ENCODE measurements at regions not wholly inside any gene's neighbourhood (a gene's known extent, or its start where the extent isn't known, plus 50 kb on each side); places are given as distances from the start of the nearest gene placed in this dataset.

DNA sequence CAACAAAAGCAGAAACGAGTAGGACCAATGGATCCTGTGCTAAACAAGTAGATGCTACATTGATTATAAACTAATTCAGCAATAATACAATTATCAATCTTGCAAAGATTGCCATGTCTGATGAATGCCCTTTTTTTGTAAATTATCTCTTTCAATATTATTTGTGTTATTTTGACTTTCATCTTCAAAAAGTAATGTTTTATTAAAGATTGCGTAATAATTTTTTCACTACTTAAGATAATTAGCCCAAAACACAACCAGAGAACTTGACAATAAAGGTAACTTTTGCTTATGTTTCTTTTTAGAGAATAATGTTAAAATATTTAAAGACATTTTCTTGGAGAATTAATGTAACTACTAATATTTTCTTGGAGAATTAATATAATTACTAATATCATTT is 553.8 kb upstream of the VSTM2A start:
- FAIRE-seq: no peak

- no peak for FAIRE-seq
Measured at GRCh38 chr7:53993224-53993623, 549.0 kb upstream of the VSTM2A start.

DNA sequence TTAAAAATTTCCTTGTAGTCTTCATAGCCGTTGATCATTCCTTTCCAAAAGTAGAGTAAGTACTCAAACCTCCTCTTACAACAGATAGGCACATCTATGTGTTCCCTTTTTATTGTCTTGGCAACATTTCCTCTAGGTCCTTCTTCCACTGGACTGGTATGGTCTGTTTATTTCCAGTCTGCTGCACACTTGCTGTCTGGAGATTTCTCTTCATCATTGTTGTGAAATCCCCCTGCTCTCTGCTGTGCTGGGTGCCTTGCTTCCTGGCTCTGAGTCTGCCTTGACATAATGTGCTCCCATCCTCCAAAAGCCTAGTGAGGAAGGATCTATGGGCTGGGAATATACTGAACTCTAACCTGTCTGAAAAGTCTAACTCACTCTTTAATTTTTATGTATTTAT is 545.3 kb upstream of the VSTM2A start:
- FAIRE-seq: no peak

GRCh38 chr7:54014765-54015164 is 527.4 kb upstream of the VSTM2A start:
- FAIRE-seq: no peak

DNA sequence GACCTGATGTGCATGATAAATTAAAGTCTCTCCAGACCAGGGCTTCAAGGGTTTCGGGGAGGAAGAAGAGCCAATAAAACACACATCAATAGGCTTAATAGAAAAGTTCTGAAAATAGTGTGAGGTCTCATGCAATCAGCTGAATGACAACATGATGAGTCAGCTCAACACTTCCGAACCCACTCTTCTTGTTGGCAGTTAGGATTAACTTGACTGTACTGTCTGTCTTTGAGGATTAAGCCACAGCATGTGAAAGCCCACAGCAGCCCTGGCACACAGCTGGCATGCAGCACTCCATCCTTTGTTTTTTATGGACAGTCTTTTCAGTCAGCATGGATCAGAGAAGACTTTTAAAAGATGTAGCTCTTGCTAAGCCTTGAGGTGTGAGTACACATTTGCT is 526.9 kb upstream of the VSTM2A start:
- FAIRE-seq: no peak

- FAIRE-seq: no peak
Measured at GRCh38 chr7:54037873-54038272, 504.3 kb upstream of the VSTM2A start.

DNA sequence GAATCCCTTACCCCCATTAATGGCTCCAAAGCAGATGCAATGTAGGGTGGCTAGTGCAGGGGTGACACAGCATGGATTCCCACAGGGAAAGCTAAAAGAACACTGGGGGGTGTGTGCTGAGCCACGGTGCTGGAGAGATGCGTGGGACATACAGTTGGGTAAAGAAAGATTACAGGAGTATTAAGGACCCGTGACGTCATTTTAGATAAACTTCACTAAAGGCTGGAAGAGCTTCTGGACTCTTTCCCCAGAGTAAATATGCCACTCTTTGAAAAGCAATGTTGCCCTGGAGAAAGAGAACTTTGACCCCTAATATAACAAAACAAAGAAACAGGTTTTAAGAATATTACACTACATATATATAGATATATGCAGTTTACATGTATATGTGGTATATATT is 481.5 kb upstream of the VSTM2A start:
- FAIRE-seq: no peak

DNA sequence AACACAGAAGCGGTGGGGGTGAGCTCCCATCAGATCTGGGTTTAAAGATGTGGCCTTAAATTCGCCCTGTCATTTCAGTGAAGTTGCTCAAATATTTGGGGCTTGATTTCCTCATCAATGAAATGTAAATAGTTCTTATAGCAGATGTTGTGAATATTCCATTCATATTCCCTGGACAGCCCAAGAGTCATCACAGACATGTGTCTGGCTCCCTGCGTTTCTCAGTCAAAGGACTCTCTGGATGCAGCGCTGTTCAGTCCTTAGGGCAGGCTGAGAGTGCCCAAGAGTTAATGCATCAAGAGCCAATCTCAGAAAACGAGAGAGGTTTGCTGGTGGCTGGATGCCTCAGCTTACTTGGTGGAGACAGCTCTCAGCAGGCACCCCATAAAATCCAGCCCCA is 475.5 kb upstream of the VSTM2A start:
- no peak for FAIRE-seq

DNA sequence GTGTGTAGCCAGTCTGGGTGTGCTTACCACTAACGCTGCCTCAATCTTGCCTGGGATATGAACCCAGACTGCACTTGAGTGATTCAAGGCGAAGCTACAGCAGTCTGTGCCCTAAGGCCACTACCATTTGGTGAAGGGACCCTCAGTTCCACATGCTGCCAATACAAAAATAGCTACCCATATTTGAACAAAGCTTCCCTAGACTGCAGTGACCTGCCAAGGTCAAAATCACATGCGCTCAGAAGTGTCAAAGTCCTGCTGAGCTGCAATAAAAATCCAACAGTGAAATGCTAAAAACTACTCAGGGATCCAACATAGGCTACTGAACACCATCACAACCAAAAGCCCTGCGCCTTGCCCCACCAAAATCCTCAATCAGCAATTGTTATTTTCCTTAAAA is 472.3 kb upstream of the VSTM2A start:
- no peak for FAIRE-seq

DNA sequence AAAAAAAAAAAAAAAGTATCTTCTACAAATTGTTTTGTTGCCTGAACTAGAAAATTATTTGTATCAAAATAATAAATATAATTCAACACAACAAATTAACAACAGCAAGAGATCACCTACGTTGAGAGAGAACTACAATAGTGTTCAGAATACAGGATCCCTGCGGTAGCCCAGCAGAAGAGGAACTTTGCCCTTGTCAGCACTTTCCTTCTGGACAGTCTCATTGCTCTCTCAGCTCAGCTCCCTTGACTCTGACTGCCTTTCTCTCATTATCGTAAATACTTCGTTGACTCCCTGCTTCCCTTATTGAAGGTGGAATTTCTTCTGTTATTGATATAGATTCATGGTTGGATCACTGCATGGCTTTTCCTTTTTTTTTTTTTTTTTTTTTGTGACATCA is 469.5 kb upstream of the VSTM2A start:
- no peak for FAIRE-seq

- FAIRE-seq: no peak
Measured at GRCh38 chr7:54076616-54077015, 465.6 kb upstream of the VSTM2A start.

DNA sequence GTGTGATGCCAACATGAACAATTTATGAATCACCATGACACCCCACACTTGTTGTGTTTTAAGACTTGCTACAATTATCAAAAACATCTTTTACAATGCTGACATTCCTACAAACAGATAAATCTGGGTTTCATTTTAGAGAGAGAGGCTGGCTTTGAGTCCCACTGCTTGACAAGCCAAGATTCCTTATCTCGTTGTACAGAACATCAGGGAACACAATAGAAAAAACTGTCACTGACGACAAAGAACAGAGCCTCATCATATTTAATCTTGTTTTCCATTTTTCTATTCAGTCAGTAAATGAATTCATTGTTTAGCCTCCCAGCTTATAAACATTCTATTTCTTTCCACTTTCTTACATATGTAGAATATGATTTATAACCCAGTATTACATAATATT is 461.6 kb upstream of the VSTM2A start:
- FAIRE-seq: no peak

GRCh38 chr7:54080971-54081370 is 461.2 kb upstream of the VSTM2A start:
- FAIRE-seq: no peak

DNA sequence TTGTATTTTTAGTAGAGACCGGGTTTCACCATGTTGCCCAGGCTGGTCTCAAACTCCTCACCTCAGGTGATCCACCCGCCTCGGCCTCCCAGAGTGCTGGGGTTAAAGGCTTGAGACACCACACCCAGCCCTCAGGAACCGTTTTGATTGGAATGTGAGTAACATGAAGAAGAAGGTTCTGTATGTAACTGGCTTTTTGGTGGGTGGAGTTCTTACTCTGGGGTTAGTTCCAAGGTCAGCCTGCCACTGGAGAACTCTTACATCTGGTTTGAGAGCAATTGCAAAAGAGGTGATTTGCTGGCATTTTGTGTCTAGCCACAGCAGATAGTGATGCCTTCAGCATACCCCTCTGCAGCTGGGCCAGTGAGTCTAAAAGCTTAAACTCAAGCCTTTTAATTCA is 457.8 kb upstream of the VSTM2A start:
- FAIRE-seq: no peak

DNA sequence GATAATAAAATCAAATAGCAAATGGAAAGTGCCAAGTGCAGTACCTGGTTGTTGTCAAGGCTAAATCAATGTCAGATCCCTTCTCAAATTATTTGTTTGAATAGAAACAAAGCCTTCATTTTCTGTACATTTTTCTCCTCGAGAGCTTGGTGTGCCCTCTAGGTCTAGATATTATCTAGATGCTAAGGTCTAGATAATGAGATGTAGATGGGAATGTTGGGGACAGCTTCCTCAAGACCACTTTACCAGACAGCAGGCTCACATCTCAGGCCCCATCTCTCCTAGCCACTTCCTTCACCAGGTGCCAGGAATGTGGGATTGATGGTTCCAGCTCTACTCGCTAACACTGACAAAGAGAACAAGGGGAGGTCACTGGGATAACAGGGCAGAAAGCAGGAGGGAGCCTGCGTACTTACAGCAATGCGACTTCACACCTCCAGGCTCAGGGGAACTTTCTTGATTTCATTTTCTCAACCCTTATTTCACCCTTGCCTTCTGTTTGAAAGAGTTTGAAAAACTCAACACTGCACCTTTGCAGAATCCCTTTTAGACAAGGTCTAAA is 451.4 kb upstream of the VSTM2A start:
- no peak for FAIRE-seq

DNA sequence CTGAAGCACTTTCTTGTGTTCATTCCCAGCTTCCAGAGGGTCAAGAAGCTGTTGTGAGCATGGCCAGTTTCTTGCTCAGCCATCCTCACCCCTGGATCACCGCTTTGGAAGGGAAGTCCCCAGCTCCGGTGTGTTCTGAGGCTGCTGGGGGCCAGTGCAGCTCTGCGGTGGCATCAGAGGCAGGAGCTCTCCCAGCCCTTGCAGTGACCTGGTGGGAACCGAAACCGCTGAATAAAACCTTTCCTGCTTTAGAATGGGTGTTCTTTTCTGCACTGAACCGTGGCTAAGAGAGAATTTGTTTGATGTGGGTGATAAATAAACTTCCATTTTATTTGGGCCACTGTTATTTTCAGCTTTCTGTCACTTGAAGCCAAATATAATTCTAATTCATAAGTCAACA is 450.9 kb upstream of the VSTM2A start:
- no peak for FAIRE-seq

DNA sequence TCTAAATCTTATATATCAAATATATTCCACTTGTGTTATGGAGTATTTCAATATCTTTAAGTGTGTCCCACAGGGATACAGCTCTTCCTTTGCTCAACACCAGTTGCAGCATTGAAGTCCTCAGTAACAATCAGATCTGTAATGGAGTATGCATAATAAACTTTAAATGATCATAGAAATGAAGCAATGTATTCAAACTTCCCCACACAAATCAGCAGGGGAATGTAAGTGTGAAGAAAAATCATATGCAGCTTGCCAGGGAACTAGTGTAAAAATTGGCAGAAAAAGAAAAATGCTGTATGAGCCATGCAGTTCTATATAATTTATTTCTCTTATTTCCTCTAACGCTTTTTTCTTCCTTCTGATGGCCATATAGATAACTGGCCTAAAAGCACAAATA is 444.3 kb upstream of the VSTM2A start:
- no peak for FAIRE-seq

- FAIRE-seq: no peak
Measured at GRCh38 chr7:54109501-54109900, 432.7 kb upstream of the VSTM2A start.

DNA sequence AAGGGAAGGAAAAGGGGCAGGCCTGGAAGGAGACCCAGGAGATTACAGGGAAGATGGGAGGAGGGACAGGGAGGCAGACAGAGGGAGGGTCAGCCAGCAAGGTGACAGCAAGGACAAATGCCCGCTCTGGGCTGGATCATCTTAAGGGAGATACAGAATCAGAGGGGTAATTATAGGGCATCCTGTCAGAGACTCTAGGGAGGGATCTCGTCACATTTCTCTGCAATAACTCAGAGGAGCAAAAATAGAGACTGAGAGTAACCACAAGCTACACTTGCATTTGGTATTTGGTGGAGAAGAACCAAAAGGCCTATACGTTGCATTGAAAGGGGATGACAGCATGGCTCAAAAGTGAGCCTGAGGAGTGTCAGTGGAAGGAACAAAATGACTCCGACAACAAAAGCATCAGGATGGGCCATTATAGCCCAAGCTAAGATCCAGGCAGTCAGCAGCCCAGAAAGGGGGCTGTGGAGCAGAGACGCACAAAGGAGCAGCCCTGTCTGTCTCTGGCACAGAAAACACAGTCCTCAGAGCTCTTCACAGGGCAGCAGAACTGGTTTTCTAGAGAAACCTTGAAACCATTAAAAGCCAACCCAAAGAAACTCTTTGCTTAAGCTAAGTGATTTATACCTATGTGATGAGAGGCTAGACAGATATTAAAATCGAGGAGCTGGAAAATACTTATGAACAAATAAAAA is 430.2 kb upstream of the VSTM2A start:
- FAIRE-seq: no peak

DNA sequence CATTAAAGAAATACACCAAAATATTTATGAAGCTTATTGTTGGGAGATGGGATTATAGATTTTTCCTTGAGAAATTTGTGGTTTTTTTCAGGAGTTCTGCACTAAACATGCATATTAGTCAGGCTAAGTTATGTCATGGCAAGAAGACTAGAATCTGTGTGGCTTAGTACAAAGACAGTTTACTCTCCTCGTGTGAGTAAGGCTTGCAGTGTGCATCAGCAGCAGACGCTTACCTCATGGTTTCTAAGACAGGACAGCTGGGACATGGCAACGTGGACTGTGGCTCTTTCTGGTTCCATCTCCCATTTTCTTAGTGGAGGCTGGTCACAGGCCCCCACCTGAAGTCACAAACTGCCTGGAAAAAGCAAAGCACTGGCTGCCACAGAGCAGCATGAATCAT is 429.6 kb upstream of the VSTM2A start:
- FAIRE-seq: no peak

DNA sequence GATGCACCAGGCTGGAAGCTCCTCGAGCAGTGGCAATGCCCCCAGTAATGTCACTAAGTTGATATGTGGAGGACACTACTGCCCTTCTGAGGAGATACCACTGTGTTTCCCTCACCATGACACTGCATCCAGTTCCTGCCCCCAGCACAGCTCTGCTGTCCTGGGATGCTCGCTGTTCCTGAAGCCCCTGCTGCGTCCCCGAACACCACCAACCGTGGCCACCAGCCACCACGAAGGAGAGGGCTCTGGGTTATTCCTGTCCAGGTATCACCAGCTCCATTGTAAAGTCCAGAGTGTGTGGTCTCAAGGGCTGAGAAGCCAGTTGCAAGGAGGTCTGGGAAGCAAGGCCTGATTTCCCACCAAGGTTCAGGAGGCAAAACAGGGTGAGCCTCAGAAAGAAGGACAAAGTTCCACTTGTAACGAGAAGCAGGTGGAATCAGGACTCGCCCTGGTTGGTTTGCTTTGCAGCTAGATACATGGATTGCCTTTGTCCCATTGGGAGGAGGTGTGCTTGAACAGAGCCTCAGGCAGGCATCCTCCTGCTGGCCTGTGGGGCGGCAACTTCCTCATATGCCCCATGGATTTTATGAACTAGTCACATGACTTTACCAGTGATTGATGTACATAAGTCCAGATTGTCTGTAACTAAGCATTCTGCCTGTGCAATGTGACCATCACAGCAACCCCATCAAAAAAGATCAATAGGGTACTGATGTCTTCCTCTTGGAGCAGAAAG is 427.0 kb upstream of the VSTM2A start:
- FAIRE-seq: no peak

- FAIRE-seq: no peak
Measured at GRCh38 chr7:54116956-54117355, 425.2 kb upstream of the VSTM2A start.

- FAIRE-seq: no peak
Measured at GRCh38 chr7:54129035-54129434, 413.1 kb upstream of the VSTM2A start.

DNA sequence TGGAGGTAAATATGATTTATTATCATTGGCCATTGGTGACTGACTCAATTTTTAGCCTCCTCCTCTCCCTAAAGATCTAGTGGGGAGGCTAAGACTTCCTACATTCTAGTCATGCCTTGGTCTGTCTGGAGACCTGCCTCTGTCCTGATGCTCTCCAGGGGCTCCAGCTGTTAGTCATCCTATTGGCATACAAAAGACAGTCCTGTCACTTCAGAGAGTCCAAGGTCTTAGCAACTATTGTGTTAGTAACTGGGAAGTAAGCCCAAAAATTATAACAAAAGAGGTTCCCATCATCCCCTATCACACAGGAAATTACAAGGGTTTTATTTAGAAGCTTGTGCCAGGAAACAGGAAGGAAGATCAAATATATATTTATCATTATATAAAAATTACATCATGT is 400.6 kb upstream of the VSTM2A start:
- no peak for FAIRE-seq

DNA sequence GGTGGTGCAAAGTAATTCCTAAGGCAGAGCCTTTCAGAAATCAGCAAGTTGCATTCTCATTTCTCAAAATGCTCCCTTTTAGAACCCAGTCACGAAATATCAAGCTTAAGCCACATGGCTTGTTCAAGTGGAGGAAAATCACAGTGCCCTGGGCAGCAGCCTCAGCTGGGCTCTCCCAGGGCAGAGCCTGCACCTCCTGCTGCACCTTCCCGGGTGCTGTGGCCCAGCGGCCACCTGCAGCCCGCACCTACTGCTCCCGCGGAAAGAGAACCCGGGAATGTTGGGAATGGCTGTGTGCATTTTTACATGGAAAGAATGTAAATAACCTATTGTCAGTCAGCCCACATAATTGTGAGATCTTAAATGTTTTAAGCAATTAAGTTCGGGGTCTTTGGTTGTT is 396.5 kb upstream of the VSTM2A start:
- no peak for FAIRE-seq

Data from G401.6 (cell line).